Adrenal gland (tissue), 9 donors: ENCODE measurements at regions not wholly inside any gene's neighbourhood (a gene's known extent, or its start where the extent isn't known, plus 50 kb on each side); places are given as distances from the start of the nearest gene placed in this dataset.

Experiments
- DNase-seq, 7 donors: peaks; one replicate each; pipeline ENCODE4 v3.0.0-alpha.2; 2019 to 2020
- H3K27ac ChIP-seq, 5 donors: fragments of 200-600 bp; sonication (generic) in 4 of 5; 1 replicate in 3 of 5; 2 replicates in 2 of 5; pipeline versions ENCODE4 v1.5.1 to v1.8.0; 2016 to 2020; ENCODE audit warnings: mild to moderate bottlenecking in 1 of 5
- H3K27me3 ChIP-seq: fragments of 200-600 bp; 2 replicates; pipeline ENCODE4 v1.8.0; 2021
- H3K36me3 ChIP-seq, 2 donors: fragments of 200-600 bp; replicated peaks in 1 of 2; 1 replicate in 1 of 2; 2 replicates in 1 of 2; pipeline versions ENCODE4 v1.5.1 to v1.8.0; 2018 to 2022
- H3K4me1 ChIP-seq, 2 donors: fragments of 200-600 bp; replicated peaks in 1 of 2; 1 replicate in 1 of 2; 2 replicates in 1 of 2; pipeline versions ENCODE4 v1.5.1 to v1.8.0; 2018 to 2021
- H3K4me3 ChIP-seq, 4 donors: fragments of 200-600 bp; sonication (generic) in 3 of 4; one replicate each; pipeline ENCODE4 v1.5.1; 2016 to 2018
- H3K9me3 ChIP-seq, 3 donors: fragments of 200-600 bp; sonication (generic) in 1 of 3; replicated peaks in 1 of 3; 1 replicate in 2 of 3; 2 replicates in 1 of 3; pipeline versions ENCODE4 v1.5.1 to v1.8.0; 2016 to 2021
- POLR2A ChIP-seq, 2 donors: fragments of 450-650 bp; IDR thresholded peaks; one replicate each; pipeline ENCODE4 v1.6.1; 2017; ENCODE audit warnings: antibody characterized with exemption in 2 of 2, mild to moderate bottlenecking in 2 of 2, moderate library complexity in 1 of 2
- WGBS, 4 donors: extraction: QIAGEN DNeasy Blood & Tissue Kit in 2 of 4; methylation state at CpG; one replicate each; pipeline versions ENCODE4 v1.1.5 to v1.1.7; 2013 to 2017; 5-methylcytosine and 5-hydroxymethylcytosine counted together
- intact Hi-C, 2 donors: fragments of 100-400 bp; cut with DNase I; formaldehyde crosslinking; loops; one replicate each; pipeline versions ENCODE4 v1.14.1 to v1.15.0; 2022 to 2023
- TF ChIP-seq, protein P1 (sequence below), 6 experiments: fragments of 450-650 bp in 4 of 6; fragments of 200-600 bp in 2 of 6; sonication (generic) in 1 of 6; IDR thresholded peaks; 1 replicate in 5 of 6; 2 replicates in 1 of 6; pipeline versions ENCODE4 v1.5.1 to v1.8.0; 2016 to 2021; ENCODE audit warnings: antibody characterized with exemption in 6 of 6, mild to moderate bottlenecking in 2 of 6, moderate library complexity in 1 of 6
- donor health status: healthy with polysubstance abuse.
- donor health status: Bipolar disorder and iron deficiency.
- donor health status: DM: yes; HTN: yes; CAD: no.
- donor health status: DM: no; HTN: no; CAD: no.
- donor health status: DM: no; HTN: no; CAD: no.

DNA sequence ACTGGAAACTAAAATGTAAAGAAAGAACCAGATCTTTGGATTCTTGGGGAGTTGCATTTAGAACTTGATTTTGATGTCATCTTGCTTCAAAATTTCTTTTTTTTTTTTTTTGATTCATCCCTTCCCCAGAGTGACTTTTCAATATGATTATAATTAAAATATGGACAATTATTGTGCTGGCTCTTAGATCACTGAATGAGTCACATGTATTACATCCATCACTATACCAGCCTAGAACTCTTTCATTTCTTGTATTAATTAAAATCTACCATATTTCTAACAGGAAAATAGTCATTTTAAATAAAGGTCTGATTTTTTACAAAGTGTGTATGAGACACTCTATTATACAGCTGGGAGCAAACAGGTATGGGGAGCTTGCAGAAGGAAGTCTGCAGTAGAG is 269.5 kb upstream of the AKR1E2 start:
- no peaks in the 10 kb centered on the region for H3K4me1 ChIP-seq
- intact Hi-C loops, result no loop called here
- H3K36me3 ChIP-seq, result no peaks in the 10 kb centered on the region
- H3K9me3 ChIP-seq, result no peaks in the 10 kb centered on the region
- no peak overlapping the region for H3K4me3 ChIP-seq
- H3K27me3 ChIP-seq, result no peaks in the 10 kb centered on the region
- TF ChIP-seq, protein P1, sequence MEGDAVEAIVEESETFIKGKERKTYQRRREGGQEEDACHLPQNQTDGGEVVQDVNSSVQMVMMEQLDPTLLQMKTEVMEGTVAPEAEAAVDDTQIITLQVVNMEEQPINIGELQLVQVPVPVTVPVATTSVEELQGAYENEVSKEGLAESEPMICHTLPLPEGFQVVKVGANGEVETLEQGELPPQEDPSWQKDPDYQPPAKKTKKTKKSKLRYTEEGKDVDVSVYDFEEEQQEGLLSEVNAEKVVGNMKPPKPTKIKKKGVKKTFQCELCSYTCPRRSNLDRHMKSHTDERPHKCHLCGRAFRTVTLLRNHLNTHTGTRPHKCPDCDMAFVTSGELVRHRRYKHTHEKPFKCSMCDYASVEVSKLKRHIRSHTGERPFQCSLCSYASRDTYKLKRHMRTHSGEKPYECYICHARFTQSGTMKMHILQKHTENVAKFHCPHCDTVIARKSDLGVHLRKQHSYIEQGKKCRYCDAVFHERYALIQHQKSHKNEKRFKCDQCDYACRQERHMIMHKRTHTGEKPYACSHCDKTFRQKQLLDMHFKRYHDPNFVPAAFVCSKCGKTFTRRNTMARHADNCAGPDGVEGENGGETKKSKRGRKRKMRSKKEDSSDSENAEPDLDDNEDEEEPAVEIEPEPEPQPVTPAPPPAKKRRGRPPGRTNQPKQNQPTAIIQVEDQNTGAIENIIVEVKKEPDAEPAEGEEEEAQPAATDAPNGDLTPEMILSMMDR (IDR thresholded peaks at IDR 0.05), result no peak
- no peak for TF ChIP-seq POLR2A (IDR thresholded peaks at IDR 0.05)
- DNase-seq, result no peak
- H3K27ac ChIP-seq, result no peak overlapping the region

- DNase-seq, result no peak
- 77 to 81% (median 79%) methylated on average over 3 of the region's 3 CpGs for WGBS, 4 donors
- H3K27me3 ChIP-seq, result no peaks in the 10 kb centered on the region
- no peaks in the 10 kb centered on the region for H3K36me3 ChIP-seq
- TF ChIP-seq, protein P1 (IDR thresholded peaks at IDR 0.05), result no peak
- no peak for TF ChIP-seq POLR2A (IDR thresholded peaks at IDR 0.05)
- intact Hi-C loops, result no loop called here
- no peaks in the 10 kb centered on the region for H3K9me3 ChIP-seq
- no peaks in the 10 kb centered on the region for H3K4me1 ChIP-seq
- no peak overlapping the region for H3K4me3 ChIP-seq
- H3K27ac ChIP-seq, result no peak overlapping the region
Measured at GRCh38 chr10:4555920-4556319, 270.1 kb upstream of the AKR1E2 start.

GRCh38 chr10:4549139-4549653 is 276.8 kb upstream of the AKR1E2 start:
- no peaks in the 10 kb centered on the region for H3K4me1 ChIP-seq
- no peak overlapping the region for H3K27ac ChIP-seq
- 54 to 63% (median 58%) methylated on average over 2 of the region's 2 CpGs for WGBS, 4 donors
- H3K27me3 ChIP-seq, result no peaks in the 10 kb centered on the region
- intact Hi-C loops, result no loop called here
- no peak for DNase-seq
- H3K9me3 ChIP-seq, result no peaks in the 10 kb centered on the region
- TF ChIP-seq POLR2A (IDR thresholded peaks at IDR 0.05), result no peak
- TF ChIP-seq, protein P1 (IDR thresholded peaks at IDR 0.05), result no peak
- no peaks in the 10 kb centered on the region for H3K36me3 ChIP-seq
- H3K4me3 ChIP-seq, result no peak overlapping the region

GRCh38 chr10:4546931-4547330 is 279.1 kb upstream of the AKR1E2 start:
- no peak for DNase-seq
- Histone ChIP-seq H3K9me3 (no peaks in the 10 kb centered on the region), H3K36me3 (no peaks in the 10 kb centered on the region), H3K4me3 (no peak overlapping the region), H3K27me3 (no peaks in the 10 kb centered on the region), H3K4me1 (no peaks in the 10 kb centered on the region), H3K27ac (no peak overlapping the region)
- WGBS, 4 donors, result 66 to 78% (median 73%) methylated on average over 1 of the region's 1 CpG
- TF ChIP-seq POLR2A (IDR thresholded peaks at IDR 0.05), result no peak
- TF ChIP-seq, protein P1 (IDR thresholded peaks at IDR 0.05), result no peak
- intact Hi-C loops, result no loop called here
